CD4-positive, alpha-beta T cell treated with Interleukin-12 subunit alpha and Interleukin-12 subunit beta, for 1 hour (primary cell): ENCODE measurements at regions not wholly inside any gene's neighbourhood (a gene's known extent, or its start where the extent isn't known, plus 50 kb on each side); places are given as distances from the start of the nearest gene placed in this dataset.
"Not testable (repeated sequence)": the region's sequence is repeated elsewhere in the genome, so short reads cannot be mapped to it uniquely, and the experiment has no call there.

Source experiments
- DNase-seq: peaks from one replicate; pipeline ENCODE4 v3.0.0-alpha.2; 2020

- no peak for DNase-seq
Measured at GRCh38 chr1:234897390-234897749, 231.3 kb downstream of the TOMM20 start.

- DNase-seq, result no peak
Measured at GRCh38 chr1:234896477-234897389, 231.9 kb downstream of the TOMM20 start.

- no peak for DNase-seq
Measured at GRCh38 chr1:234893725-234894630, 234.7 kb downstream of the TOMM20 start.

DNA sequence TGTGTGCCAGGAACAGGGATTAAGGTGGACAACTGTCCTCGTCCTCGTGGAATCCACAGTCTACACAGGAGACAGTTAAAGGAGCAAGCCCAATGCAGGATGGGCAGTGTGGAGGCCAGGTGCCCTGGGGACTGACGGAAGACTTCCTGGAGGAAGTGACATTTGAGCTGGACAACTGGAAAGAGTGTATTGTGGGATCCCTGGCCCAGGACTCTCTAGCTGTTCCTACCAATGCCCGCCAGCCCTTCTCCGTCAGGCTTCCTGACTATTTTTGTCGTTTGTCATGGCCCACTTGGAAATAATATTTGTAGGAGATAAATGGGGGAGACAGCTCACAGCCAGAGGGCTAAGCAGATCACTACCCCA is 235.3 kb downstream of the TOMM20 start:
- no peak for DNase-seq

DNA sequence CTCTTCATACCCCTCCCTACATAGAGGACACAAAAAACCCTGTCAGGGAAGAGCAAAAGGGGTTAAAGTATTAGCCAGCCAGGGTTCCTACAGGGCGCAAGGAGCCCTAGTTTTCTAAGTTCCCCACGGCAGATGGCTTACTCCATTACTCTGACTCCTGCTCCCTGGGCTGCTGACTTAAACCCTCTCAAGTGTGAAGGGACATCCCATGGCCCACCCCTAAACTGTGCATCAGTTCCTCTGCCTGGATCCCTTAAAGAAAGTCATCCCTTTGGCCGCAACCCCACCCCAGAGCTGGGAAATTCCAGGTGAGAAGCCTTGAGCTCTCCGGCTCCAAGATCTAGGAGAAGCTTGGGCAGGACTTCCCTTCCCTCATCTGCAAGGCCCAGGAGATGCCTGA is 236.0 kb downstream of the TOMM20 start:
- DNase-seq, result no peak

- no peak for DNase-seq
Measured at GRCh38 chr1:234891427-234891826, 237.2 kb downstream of the TOMM20 start.

DNA sequence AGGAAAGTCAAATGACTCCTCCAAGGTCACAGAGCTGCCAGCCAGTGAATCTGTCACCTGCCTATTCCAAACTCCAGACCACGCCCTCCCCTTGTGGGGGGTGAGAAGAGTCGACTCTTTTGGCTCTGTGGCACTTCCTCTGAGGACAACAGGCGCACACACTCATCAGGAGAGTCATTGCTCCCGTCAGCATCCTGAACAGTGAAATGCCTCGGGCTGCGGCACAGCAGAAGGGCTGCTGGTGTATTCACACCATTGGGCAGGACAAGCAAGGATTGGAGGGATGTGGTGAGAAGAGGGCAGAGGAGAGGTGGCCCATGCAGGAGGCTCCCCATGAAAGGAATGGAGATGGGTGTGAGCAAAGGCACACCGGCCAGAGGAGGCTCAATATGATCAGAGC is 239.0 kb downstream of the TOMM20 start:
- no peak for DNase-seq

DNA sequence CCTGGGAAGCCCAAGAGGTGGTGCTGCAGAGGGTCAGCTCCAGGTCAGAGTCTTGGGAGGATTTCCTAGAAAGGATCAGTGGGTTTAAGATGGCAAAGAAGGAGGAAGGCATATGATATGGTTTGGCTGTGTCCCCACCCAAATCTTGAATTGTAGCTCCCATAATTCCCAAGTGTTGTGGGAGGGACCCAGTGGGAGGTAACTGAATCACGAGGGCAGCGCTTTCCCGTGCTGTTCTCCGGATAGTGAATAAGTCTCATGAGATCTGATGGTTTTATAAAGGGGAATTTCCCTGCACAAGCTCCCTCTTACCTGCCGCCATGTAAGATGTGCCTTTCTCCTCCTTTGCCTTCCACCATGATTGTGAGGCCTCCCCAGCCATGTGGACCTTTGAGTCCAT is 240.4 kb downstream of the TOMM20 start:
- not testable (repeated sequence) for DNase-seq

DNA sequence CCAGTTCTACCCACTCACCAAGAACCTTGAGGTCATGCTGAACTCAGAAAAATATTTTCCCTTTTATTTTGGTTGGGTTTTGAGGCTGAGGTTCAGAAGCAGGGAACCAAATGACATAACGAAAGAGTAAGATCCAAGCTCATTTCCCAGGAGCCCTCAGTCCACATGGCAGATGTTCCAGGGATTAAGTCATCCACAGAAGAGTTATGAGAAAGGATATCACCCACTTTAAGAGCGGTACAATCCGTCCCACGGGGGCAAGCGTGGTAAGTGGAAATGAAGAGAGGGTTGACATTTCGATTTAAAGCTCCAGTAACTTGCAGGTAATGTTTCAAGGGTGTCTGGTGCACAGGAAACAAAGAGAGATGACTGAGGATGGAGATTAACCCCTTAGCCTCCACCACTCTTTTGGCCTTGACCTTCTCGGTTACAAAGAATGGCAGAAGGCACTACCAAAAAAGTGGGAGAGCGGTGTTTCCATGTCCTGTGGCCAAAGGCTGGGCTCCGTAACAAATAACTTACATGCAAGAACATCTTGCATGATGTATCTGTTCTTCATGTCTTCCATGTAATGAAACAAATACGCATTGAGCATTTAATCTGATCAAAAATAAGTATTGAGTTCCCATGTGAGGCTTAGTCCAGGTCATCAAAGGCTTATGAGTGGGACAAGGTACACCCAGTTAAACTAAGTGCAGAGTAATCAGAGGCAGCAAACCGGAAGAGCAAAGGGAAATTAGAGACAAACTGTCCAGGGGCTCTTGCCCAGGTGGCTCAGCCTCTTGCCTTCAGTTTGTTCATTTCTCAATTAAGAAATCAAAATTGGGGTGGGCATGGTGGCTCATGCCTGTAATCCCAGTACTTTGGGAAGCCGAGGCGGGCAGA is 241.4 kb downstream of the TOMM20 start:
- DNase-seq, result no peak

DNA sequence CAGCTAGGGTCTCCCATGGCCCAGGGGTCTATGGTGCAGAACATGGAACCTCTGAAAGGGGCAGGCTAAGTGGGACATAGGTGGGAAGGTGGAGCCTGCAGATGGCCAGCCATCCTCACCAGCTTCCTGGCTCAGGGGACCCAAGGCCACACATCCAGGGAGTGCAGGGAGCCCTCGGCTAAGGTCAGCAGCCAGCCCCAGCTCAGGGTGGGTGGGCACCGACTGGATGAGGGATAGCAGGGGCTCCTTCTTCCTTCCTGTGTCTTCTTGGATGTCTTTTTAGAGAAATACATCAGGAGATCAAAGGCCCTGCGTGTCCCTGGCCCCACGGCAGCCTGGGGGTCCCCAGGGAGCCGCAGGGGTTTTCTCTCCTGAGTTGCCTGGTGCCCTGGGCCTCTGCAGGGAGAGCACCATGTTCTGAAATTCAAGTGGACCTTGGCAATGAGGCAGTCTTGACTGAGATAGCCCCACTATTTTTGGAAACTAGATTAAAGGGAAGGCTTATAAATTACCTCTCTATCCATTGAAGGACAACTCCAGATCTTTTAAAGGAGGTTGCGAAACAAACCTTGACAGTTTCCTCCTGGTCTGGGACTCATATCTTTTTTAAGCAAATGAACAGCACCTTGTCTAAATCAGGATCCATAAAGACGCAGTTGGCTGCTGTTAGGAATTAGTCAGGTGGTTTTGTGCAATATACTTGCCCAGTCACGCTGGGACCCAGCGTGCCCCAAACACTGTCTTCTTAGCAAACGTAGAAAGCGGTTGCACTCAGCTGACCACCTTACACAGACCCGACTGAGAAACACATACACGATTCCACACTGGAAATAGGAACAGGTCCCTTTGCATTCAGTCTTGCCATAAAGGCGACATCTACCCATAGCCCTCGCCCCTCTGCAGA is 242.3 kb downstream of the TOMM20 start:
- DNase-seq, result no peak

DNA sequence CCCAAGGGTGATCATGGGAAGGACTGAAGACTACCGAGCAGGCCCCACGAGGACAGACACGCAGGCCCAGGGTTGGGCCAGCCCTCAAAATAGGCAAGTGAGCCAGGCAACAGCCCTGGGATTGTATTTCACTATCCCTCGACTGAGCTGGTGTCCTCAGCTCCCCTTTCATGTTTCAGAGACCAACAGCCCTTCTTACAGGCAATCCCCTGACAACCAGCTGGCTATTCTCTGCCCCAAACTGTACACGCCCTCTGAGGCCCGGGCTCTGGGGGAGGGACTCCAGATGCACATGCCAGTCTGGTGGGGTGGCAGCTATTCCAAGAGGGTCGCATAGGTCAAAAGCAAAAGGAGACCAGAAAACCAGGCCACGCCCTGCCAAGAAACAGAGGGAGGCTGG is 243.0 kb downstream of the TOMM20 start:
- no peak for DNase-seq

GRCh38 chr1:234884701-234885100 is 243.9 kb downstream of the TOMM20 start:
- DNase-seq, result no peak

- no peak for DNase-seq
Measured at GRCh38 chr1:234884006-234884405, 244.6 kb downstream of the TOMM20 start.

GRCh38 chr1:234882898-234883297 is 245.7 kb downstream of the TOMM20 start:
- DNase-seq, result no peak

- DNase-seq, result no peak
Measured at GRCh38 chr1:234881893-234882771, 246.5 kb downstream of the TOMM20 start.

DNA sequence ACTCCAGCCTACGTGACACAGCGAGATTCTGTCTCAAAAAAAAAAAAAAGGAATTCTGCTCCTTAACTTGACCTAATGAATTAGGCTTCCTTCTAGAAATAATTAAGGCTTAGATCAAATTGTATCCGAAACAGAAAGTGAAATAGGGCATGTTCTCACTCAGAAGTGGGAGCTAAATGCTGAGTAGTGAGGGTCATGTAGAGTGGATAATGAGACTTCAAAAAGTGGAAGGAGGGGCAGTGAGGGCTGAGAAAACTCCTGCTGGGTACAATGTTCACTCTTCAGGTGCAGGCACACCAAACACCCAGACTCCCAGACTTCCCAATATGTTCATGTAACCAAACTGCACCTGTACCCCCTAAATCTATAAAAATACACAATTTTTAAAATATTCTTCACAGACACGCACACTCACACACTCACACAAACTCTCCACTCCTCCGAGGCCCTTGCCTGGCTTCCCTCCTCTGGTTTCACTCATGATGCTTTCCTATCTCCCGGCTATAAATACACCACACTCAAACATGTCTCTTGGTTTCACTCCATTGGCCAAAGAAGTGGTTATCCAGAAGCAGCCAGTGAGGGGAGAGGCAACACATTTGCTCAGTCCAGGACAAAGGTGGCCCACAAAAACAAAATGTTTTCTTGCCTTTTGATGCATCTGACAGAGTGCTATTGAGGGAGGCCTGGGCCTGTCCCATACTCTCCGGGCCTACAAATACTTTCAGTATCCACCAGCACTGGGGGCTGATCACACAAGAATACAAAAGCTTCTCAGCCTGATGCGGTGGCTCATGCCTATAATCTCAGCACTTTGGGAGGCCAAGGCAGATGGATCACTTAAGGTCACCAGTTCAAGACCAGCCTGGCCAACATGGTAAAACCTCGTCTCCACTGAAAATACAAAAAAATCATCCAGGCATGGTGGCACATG is 249.2 kb downstream of the TOMM20 start:
- DNase-seq, result no peak

- DNase-seq, result no peak
Measured at GRCh38 chr1:234878288-234878687, 250.3 kb downstream of the TOMM20 start.

GRCh38 chr1:234877761-234878160 is 250.9 kb downstream of the TOMM20 start:
- DNase-seq, result no peak
